Ascending aorta (tissue), 2 donors: ENCODE measurements at regions not wholly inside any gene's neighbourhood (a gene's known extent, or its start where the extent isn't known, plus 50 kb on each side); places are given as distances from the start of the nearest gene placed in this dataset.

Experiments
- DNase-seq, 2 donors: peaks; one replicate each; pipeline ENCODE4 v3.0.0-alpha.2; 2019; ENCODE audit warnings: low spot score in 2 of 2
- H3K27ac ChIP-seq, 2 donors: fragments of 200-600 bp; sonication (generic); one replicate each; pipeline ENCODE4 v1.5.1; 2016 to 2017; ENCODE audit warnings: mild to moderate bottlenecking in 1 of 2
- H3K27me3 ChIP-seq: fragments of 200-600 bp; sonication (generic); one replicate; pipeline ENCODE4 v1.5.1; 2017
- H3K36me3 ChIP-seq, 2 donors: fragments of 200-600 bp; sonication (generic); one replicate each; pipeline ENCODE4 v1.5.1; 2016
- H3K4me1 ChIP-seq, 2 donors: fragments of 200-600 bp; sonication (generic); one replicate each; pipeline ENCODE4 v1.5.1; 2016 to 2017; ENCODE audit warnings: mild to moderate bottlenecking in 1 of 2
- H3K4me3 ChIP-seq, 2 donors: fragments of 200-600 bp; sonication (generic); one replicate each; pipeline ENCODE4 v1.5.1; 2016 to 2017; ENCODE audit warnings: mild to moderate bottlenecking in 1 of 2
- H3K9me3 ChIP-seq, 2 donors: fragments of 200-600 bp; sonication (generic); one replicate each; pipeline ENCODE4 v1.5.1; 2016
- CTCF ChIP-seq, 3 experiments: fragments of 200-600 bp in 2 of 3; fragments of 450-650 bp in 1 of 3; sonication (generic) in 2 of 3; IDR thresholded peaks; one replicate each; pipeline ENCODE4 v1.5.1; 2016 to 2019; ENCODE audit warnings: antibody characterized with exemption in 3 of 3, mild to moderate bottlenecking in 1 of 3, moderate library complexity in 1 of 3
- intact Hi-C: fragments of 100-400 bp; cut with DNase I; formaldehyde crosslinking; loops from one replicate; pipeline ENCODE4 v1.15.1; 2023

GRCh38 chr2:556485-556884 is 120.7 kb downstream of the TMEM18 start:
- Histone ChIP-seq H3K27me3 (no peaks in the 10 kb centered on the region), H3K36me3 (no peaks in the 10 kb centered on the region), H3K9me3 (no peaks in the 10 kb centered on the region), H3K27ac (no peak overlapping the region), H3K4me3 (no peak overlapping the region), H3K4me1 (no peaks in the 10 kb centered on the region)
- intact Hi-C loops, result no loop called here
- TF ChIP-seq CTCF (IDR thresholded peaks at IDR 0.05), result no peak
- DNase-seq, result no peak

- Histone ChIP-seq H3K9me3 (no peaks in the 10 kb centered on the region), H3K36me3 (no peaks in the 10 kb centered on the region), H3K4me3 (no peak overlapping the region), H3K27ac (no peak overlapping the region), H3K27me3 (no peaks in the 10 kb centered on the region), H3K4me1 (no peaks in the 10 kb centered on the region)
- no peak for DNase-seq
- intact Hi-C loops, result no loop called here
- TF ChIP-seq CTCF (IDR thresholded peaks at IDR 0.05), result no peak
These were observed 121.9 kb downstream of the TMEM18 start for GRCh38 chr2:555164-555922.

- Histone ChIP-seq H3K4me3 (no peak overlapping the region), H3K27me3 (no peaks in the 10 kb centered on the region), H3K36me3 (no peaks in the 10 kb centered on the region), H3K4me1 (no peaks in the 10 kb centered on the region), H3K9me3 (no peaks in the 10 kb centered on the region), H3K27ac (no peak overlapping the region)
- no peak for DNase-seq
- TF ChIP-seq CTCF (IDR thresholded peaks at IDR 0.05), result no peak
- intact Hi-C loops, result no loop called here
These were observed 122.8 kb downstream of the TMEM18 start for GRCh38 chr2:554444-554843.

GRCh38 chr2:552906-553305 is 124.3 kb downstream of the TMEM18 start:
- intact Hi-C loops, result no loop called here
- TF ChIP-seq CTCF (IDR thresholded peaks at IDR 0.05), result no peak
- Histone ChIP-seq H3K4me1 (no peaks in the 10 kb centered on the region), H3K27me3 (no peaks in the 10 kb centered on the region), H3K4me3 (no peak overlapping the region), H3K36me3 (no peaks in the 10 kb centered on the region), H3K9me3 (no peaks in the 10 kb centered on the region), H3K27ac (no peak overlapping the region)
- DNase-seq, result no peak

GRCh38 chr2:551621-552020 is 125.6 kb downstream of the TMEM18 start:
- no peaks in the 10 kb centered on the region for H3K4me1 ChIP-seq
- no peaks in the 10 kb centered on the region for H3K36me3 ChIP-seq
- H3K9me3 ChIP-seq, result no peaks in the 10 kb centered on the region
- no peak for DNase-seq
- TF ChIP-seq CTCF (IDR thresholded peaks at IDR 0.05), result no peak
- no peaks in the 10 kb centered on the region for H3K27me3 ChIP-seq
- H3K27ac ChIP-seq, result no peak overlapping the region
- intact Hi-C loops, result no loop called here
- H3K4me3 ChIP-seq, result no peak overlapping the region
